ENCODE measurements at regions not wholly inside any gene's neighbourhood (a gene's known extent, or its start where the extent isn't known, plus 50 kb on each side); places are given as distances from the start of the nearest gene placed in this dataset.

- Mint-ChIP-seq H3K27ac (no peak overlapping the region), H3K9me3 (peaks cover 20% of the 10 kb centered on the region), H3K36me3 (peaks cover 9% of the 10 kb centered on the region), H3K4me3 (no peak overlapping the region), H3K27me3 (ENCODE audit: low read depth) (no peaks in the 10 kb centered on the region; the same call in 1 of the 2 replicates), H3K4me1 (peaks cover 18% of the 10 kb centered on the region)
- POLR2A ChIA-PET = no interaction called here
- TF ChIP-seq ATF3 (CRISPR knock-in tag; conservative IDR thresholded peaks at IDR 0.05) (no peak), CBFB (CRISPR knock-in tag; IDR thresholded peaks at IDR 0.05; ENCODE audit: low read depth) (no peak), ERG (CRISPR knock-in tag; IDR thresholded peaks at IDR 0.05) (no peak), NFATC4 (CRISPR knock-in tag; IDR thresholded peaks at IDR 0.05) (no peak), ZMAT4 (CRISPR knock-in tag; IDR thresholded peaks at IDR 0.05) (no peak), ZNF263 (CRISPR knock-in tag; IDR thresholded peaks at IDR 0.05; ENCODE audit: low read depth) (no peak), ZNF219 (CRISPR knock-in tag; IDR thresholded peaks at IDR 0.05; ENCODE audit: borderline replicate concordance) (no peak)
- CTCF ChIA-PET = no interaction called here
- no peak for DNase-seq (ENCODE audit: low spot score)
- ATAC-seq = no peak
Measured at GRCh38 chr12:25741917-25742316, 188.8 kb upstream of the LMNTD1 start.

GRCh38 chr12:25743679-25744215 lies 190.7 kb upstream of the LMNTD1 start:
- no peak overlapping the region for H3K4me3 Mint-ChIP-seq
- CTCF ChIA-PET = no interaction called here
- POLR2A ChIA-PET = interaction anchor here (0.6 kb wide), 1 partner anchor 375 kb away, joined by 3 read pairs; no protein-coding TSS in a partner anchor
- H3K27me3 Mint-ChIP-seq (ENCODE audit: low read depth) = no peaks in the 10 kb centered on the region
- TF ChIP-seq FOXJ3 (CRISPR knock-in tag; IDR thresholded peaks at IDR 0.05; ENCODE audit: borderline replicate concordance) = no peak
- TF ChIP-seq JAZF1 (CRISPR knock-in tag; IDR thresholded peaks at IDR 0.05) = no peak
- no peak for TF ChIP-seq PRDM15 (CRISPR knock-in tag; IDR thresholded peaks at IDR 0.05)
- TF ChIP-seq EMX1 (CRISPR knock-in tag; IDR thresholded peaks at IDR 0.05) = no peak
- no peak for TF ChIP-seq ZBTB43 (CRISPR knock-in tag; IDR thresholded peaks at IDR 0.05)
- no peak for TF ChIP-seq FOXP1 (CRISPR knock-in tag; IDR thresholded peaks at IDR 0.05; ENCODE audit: borderline replicate concordance)
- no peak for TF ChIP-seq AR (CRISPR knock-in tag; IDR thresholded peaks at IDR 0.05)
- no peak for TF ChIP-seq ZNF425 (CRISPR knock-in tag; conservative IDR thresholded peaks at IDR 0.05)
- no peak for DNase-seq (ENCODE audit: low spot score)
- peaks cover 18% of the 10 kb centered on the region for H3K4me1 Mint-ChIP-seq
- peaks cover 4% of the 10 kb centered on the region for H3K9me3 Mint-ChIP-seq
- H3K27ac Mint-ChIP-seq = no peak overlapping the region
- H3K36me3 Mint-ChIP-seq = no peaks in the 10 kb centered on the region
- ATAC-seq = no peak
